ENCODE measurements at regions not wholly inside any gene's neighbourhood (a gene's known extent, or its start where the extent isn't known, plus 50 kb on each side); places are given as distances from the start of the nearest gene placed in this dataset.
A peak's percentile ranks its signal among the peaks of the same experiment; 100 is the strongest.

DNA sequence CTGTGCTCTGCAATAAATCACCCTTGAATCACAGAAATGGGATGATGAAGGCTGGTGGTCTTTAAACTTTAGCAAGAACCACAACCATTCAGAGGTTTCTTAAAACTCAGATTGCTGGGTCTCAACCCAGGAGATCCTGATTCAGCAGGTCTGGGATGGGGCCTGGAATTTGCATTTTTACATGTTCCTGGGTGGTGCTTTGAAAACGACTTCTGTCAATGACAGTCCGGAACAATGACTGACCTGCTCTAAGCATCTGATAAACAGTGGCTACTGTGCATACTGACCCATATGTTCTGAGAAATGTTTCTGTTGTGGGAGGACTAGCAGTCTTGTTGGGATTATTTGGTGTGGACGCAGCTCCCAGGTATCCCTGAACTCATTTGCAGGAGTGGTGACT lies 92.7 kb downstream of the GADD45G start:
- H3K27me3 Mint-ChIP-seq, result no peaks in the 10 kb centered on the region
- no peaks in the 10 kb centered on the region for H3K9me3 Mint-ChIP-seq
- H3K27ac Mint-ChIP-seq, result no peak overlapping the region
- H3K4me1 Mint-ChIP-seq, result peaks cover 29% of the 10 kb centered on the region
- DNase-seq (no peak), ATAC-seq (no peak)
- no peak overlapping the region for H3K4me3 Mint-ChIP-seq
- H3K36me3 Mint-ChIP-seq (ENCODE audit: low read depth), result no peaks in the 10 kb centered on the region

DNA sequence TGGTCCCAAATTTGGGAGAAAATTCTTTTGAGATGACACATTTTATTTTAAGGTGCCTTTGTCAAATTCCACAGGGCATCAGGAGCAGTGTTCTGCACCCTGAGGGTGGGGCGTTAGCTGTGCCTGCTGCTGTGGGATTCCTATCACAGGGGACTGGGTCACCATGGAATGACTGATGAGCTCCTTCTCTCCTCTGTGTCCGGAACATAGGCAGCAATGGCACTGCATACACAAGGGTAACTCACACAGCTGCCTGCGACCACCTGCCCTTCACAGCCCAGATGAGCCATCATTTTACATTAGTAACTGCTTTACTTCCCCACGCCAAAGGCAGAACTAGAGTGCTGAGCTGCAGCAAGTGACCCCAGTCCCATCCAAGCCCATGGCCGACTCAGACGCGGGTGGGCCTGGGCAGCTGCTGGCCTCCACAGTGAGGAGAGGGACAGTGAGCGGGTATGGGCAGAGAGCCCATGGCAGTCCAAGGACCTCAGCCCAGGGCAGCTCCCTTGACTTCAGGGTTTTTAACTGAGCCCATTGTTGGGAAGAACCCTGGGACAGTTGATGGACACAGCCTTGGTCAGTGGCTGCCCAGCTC lies 93.7 kb downstream of the GADD45G start:
- DNase-seq, result no peak
- no peak for ATAC-seq
- Mint-ChIP-seq H3K4me1 (peaks cover 35% of the 10 kb centered on the region), H3K27me3 (no peaks in the 10 kb centered on the region), H3K36me3 (ENCODE audit: low read depth) (no peaks in the 10 kb centered on the region), H3K4me3 (no peak overlapping the region), H3K27ac (no peak overlapping the region), H3K9me3 (no peaks in the 10 kb centered on the region)

DNA sequence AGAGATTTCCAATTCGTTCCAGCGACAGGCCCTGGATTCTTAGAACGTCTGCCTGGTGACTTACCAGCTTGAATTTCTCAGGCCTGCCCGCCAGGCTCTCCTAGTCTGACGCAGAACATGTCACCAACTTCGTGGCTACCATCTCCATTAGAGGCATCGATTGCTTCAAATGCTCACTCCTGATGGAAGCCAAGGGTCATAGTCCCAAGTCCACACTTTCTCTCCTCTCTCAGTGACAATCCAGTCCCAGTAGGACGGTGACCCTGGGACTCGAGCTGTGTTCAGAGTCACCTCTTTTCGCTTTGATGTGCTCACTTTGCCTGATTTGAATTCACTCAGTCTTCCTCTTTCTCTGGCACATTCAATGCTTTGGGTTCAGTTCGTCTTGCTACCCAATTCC lies 94.8 kb downstream of the GADD45G start:
- Mint-ChIP-seq H3K36me3 (ENCODE audit: low read depth) (no peaks in the 10 kb centered on the region), H3K4me3 (no peak overlapping the region), H3K4me1 (peaks cover 46% of the 10 kb centered on the region), H3K27ac (peak overlapping the region; percentile 82), H3K27me3 (no peaks in the 10 kb centered on the region), H3K9me3 (no peaks in the 10 kb centered on the region)
- no peak for ATAC-seq
- no peak for DNase-seq

DNA sequence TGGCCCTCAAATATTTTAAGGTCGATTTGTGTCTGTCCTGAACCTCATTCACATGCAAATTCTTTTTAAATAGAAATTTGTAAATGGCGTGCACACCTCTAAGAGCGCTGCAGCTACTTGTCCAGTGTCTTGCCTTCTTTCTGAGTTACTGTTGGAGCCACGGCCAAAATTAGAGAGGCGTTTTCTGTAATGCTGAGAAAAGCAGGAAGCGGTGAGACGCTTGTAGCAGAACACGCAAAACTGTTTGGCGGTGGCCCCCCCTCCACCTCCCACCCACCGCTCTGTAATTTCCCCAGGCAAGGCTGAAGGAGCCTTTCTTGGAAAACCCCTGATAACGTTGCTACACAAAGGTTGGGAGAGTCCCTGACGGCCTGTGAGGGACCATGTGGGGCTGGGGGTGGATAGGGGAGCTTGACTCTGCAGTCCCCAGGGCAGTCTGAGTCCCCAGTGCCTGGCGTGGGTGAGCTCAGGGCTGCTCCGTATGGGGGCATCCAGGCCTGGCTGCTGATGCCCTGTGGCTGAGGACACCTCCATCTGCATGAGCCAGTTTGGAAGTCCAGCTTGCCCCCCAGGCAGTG lies 96.5 kb downstream of the GADD45G start:
- peak overlapping the region; percentile 74 for H3K4me3 Mint-ChIP-seq
- H3K27me3 Mint-ChIP-seq, result no peaks in the 10 kb centered on the region
- peaks cover 57% of the 10 kb centered on the region for H3K4me1 Mint-ChIP-seq
- no peaks in the 10 kb centered on the region for H3K9me3 Mint-ChIP-seq
- H3K27ac Mint-ChIP-seq, result peak overlapping the region; percentile 92
- H3K36me3 Mint-ChIP-seq (ENCODE audit: low read depth), result no peaks in the 10 kb centered on the region
- ATAC-seq, result peak; percentile 99
- peak; percentile 81 for DNase-seq

DNA sequence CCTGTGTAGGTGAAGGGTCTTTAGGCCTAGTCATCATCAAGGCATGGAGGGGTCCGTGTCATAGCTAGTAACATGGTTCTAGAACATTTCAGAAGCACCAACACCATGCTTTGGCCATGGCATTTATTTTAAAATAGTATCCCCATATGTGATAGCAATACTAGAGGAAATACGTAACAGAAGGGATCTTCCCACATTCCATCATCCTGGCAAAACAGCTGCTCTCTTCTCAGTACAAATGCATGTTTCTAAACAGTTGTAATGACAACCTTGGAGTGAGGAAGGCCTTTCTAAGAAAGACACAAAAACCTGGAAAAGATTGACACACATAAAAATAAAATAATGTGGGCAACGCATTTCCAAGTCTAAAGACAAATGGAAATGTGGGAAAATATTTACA lies 97.6 kb downstream of the GADD45G start:
- Mint-ChIP-seq H3K4me1 (peaks cover 66% of the 10 kb centered on the region), H3K27ac (no peak overlapping the region), H3K4me3 (peak overlapping the region; percentile 74)

DNA sequence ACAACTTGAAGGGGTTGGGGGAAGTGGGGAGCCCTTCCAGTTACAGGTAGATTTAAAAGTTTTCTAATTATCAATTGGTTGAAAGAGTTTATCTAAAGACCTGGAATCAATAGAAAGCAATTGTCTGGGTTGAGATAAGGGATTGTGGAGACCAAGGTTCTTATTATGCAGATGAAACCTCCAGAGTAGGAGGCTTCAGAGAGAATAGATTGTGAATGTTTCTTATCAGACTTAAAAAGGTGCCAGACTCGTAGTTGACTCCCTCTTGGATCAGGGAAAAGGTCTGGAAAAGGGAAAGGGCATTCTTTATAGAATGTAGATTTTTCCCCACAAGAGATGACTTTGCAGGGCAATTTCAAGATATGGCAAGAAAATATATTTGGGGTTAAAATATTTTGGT lies 100.8 kb downstream of the GADD45G start:
- Mint-ChIP-seq H3K36me3 (ENCODE audit: low read depth) (no peaks in the 10 kb centered on the region), H3K27me3 (no peaks in the 10 kb centered on the region), H3K9me3 (no peaks in the 10 kb centered on the region), H3K27ac (no peak overlapping the region), H3K4me3 (no peak overlapping the region), H3K4me1 (peaks cover 61% of the 10 kb centered on the region)
- no peak for DNase-seq
- no peak for ATAC-seq

More for the DNA sequence above, 97.6 kb downstream of the GADD45G start:
- no peaks in the 10 kb centered on the region for H3K36me3 Mint-ChIP-seq (ENCODE audit: low read depth)
- no peaks in the 10 kb centered on the region for H3K27me3 Mint-ChIP-seq
- DNase-seq (no peak), ATAC-seq (no peak)
- no peaks in the 10 kb centered on the region for H3K9me3 Mint-ChIP-seq

DNA sequence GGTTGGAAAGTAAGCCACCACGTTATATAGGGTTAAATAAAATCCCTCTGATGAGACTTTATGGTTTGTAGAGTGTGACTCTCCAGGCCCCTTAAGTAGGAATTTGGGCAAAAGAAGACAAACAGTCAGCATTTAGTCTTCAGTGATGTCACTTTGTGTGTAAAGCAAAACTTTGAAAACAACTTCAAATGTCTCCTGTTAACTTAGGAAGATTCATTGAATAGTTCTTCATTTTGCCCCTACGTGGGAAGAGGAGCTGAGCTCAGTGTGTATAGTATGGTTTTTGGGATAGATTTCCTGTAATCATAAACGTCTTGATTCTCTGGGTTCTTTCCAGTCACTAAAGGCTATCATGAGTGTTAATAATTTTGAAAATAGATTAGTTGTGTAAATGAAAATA lies 101.3 kb downstream of the GADD45G start:
- Mint-ChIP-seq H3K4me1 (peaks cover 57% of the 10 kb centered on the region), H3K9me3 (no peaks in the 10 kb centered on the region), H3K36me3 (ENCODE audit: low read depth) (no peaks in the 10 kb centered on the region), H3K27ac (peak overlapping the region; percentile 56), H3K4me3 (no peak overlapping the region), H3K27me3 (no peaks in the 10 kb centered on the region)
- DNase-seq (no peak), ATAC-seq (no peak)

DNA sequence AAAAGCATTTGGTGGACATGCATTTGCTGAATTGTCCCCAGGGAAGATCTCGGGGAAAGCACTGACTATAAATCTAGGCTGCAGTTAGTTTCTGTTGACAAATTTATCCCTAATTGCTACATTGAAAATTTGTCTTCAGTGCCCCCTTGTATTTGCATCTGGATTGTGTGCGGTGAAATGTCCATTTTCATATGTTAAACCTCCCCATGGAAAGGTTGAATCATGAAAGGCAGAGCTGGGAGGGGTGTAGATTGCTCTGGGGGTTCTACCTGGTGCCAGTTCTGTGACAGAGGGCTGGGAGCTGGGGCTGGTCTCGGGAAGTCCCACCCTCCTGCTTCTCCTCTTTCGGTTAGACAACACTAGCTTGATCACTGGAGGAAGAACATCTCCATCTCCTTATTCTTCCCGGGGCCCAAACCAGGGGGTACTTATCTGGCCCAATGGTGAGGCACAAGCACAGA lies 101.9 kb downstream of the GADD45G start:
- ATAC-seq (peak; percentile 89), DNase-seq (peak; percentile 24)
- Mint-ChIP-seq H3K4me3 (no peak overlapping the region), H3K9me3 (no peaks in the 10 kb centered on the region), H3K27me3 (no peaks in the 10 kb centered on the region), H3K36me3 (ENCODE audit: low read depth) (no peaks in the 10 kb centered on the region), H3K4me1 (peaks cover 50% of the 10 kb centered on the region), H3K27ac (no peak overlapping the region)

DNA sequence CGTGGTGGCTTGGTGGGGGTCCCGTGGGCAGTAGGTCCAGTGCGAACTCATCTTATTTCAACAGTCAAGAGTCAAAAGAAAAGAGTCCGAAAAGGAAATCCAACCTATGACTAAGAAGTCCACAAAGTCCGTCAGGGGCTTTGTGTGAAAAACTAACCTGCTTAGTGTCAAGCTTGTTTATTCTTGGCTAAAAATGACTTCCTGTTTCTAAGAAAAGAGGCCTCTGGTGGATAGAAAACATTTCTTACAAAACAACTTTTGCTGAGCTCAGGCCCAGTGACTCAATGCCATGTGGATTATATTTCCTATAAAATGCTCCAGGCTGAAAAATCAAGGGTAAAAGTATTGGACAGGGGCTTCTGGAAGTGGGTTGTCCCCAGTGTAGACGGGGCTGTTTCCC lies 105.9 kb downstream of the GADD45G start:
- ATAC-seq (no peak), DNase-seq (no peak)
- H3K4me1 Mint-ChIP-seq, result peaks cover 39% of the 10 kb centered on the region
- H3K9me3 Mint-ChIP-seq, result no peaks in the 10 kb centered on the region
- no peak overlapping the region for H3K27ac Mint-ChIP-seq
- no peak overlapping the region for H3K4me3 Mint-ChIP-seq
- no peaks in the 10 kb centered on the region for H3K27me3 Mint-ChIP-seq
- H3K36me3 Mint-ChIP-seq (ENCODE audit: low read depth), result no peaks in the 10 kb centered on the region

DNA sequence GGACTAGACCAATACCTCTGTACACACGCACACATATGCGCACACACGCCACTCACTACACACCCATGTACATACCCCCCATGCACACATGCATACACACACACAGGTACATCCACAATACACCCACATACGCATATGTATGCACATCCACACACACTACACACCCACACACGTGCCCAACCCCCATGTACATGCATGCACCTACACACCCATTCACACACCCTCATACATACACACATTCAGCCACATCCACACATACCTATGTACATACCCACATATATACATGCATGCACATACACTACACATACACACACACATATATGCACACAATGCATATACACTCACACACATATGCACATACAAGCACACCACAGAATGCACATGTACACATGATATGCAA lies 107.1 kb downstream of the GADD45G start:
- H3K4me1 Mint-ChIP-seq, result peaks cover 36% of the 10 kb centered on the region
- H3K27me3 Mint-ChIP-seq, result no peaks in the 10 kb centered on the region
- DNase-seq (no peak), ATAC-seq (no peak)
- H3K4me3 Mint-ChIP-seq, result no peak overlapping the region
- no peaks in the 10 kb centered on the region for H3K9me3 Mint-ChIP-seq
- H3K36me3 Mint-ChIP-seq (ENCODE audit: low read depth), result no peaks in the 10 kb centered on the region
- no peak overlapping the region for H3K27ac Mint-ChIP-seq

DNA sequence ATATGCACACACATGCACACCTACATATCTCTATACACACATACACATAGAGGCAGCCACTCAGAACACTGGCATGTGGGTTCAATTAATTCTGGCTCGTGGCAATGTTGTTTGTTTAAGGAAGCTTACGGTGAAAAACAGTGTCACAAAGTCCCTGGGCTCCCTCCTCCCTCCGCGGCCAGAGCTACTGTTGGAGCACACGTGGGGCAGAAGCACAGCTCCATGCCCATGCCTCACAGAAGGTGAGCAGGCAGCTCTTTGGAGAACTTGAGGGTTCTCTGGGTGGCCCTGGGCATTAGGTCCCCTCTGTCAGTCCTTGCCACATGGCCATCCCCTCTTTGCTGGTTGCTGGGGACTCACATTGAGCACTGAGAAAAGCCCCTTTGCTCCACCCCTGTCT lies 107.5 kb downstream of the GADD45G start:
- Mint-ChIP-seq H3K4me3 (no peak overlapping the region), H3K9me3 (no peaks in the 10 kb centered on the region), H3K27me3 (no peaks in the 10 kb centered on the region), H3K36me3 (ENCODE audit: low read depth) (no peaks in the 10 kb centered on the region), H3K27ac (no peak overlapping the region), H3K4me1 (peaks cover 33% of the 10 kb centered on the region)
- no peak for DNase-seq
- no peak for ATAC-seq

DNA sequence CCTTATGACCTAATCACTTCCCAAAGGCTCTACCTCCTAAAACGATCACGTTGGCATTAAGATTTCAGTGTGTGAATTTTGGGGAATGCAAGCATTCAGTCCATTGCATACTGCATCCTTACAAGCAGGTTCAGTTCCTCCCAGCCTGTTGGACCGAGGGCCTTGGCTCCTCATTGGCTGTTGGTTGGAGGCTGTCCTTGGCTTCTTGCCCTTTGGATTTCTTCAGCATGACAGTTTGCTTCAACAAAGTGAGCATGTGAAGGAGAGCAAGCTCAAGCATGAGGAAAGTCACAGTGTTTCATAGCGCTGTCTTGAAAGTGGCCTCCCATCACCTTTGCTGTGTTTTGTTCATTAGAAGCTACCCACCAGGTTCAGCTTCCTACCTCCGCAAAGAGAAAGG lies 109.5 kb downstream of the GADD45G start:
- Mint-ChIP-seq H3K36me3 (ENCODE audit: low read depth) (no peaks in the 10 kb centered on the region), H3K27ac (no peak overlapping the region), H3K4me3 (no peak overlapping the region), H3K27me3 (no peaks in the 10 kb centered on the region), H3K4me1 (peaks cover 30% of the 10 kb centered on the region), H3K9me3 (no peaks in the 10 kb centered on the region)
- ATAC-seq (no peak), DNase-seq (no peak)

DNA sequence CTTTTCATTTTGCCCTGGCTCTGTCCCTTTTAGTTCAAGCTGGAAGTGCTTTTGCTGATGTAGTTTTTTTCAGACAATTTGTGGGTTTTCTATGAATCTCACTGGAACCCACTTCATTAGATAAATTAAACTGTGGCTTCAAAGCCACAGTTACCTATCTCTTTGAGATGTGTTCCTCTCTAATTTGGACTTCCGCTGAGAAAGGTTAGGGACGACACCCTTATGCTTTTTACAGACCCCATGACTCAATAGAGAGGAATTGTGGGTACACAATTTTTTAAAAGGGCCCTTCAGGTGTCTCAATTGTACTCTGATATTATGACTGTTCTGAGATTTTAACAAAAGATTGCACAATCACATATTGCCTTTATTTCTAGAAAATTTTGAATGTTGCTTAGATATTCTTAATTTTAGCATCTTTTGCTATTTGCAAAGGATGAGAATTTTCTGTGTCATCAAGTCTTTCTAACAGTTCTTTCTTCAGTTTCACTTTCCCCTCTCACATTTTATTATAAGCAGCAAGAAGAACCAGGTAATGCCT lies 110.6 kb downstream of the GADD45G start:
- no peaks in the 10 kb centered on the region for H3K9me3 Mint-ChIP-seq
- H3K27ac Mint-ChIP-seq, result no peak overlapping the region
- no peaks in the 10 kb centered on the region for H3K36me3 Mint-ChIP-seq (ENCODE audit: low read depth)
- no peak overlapping the region for H3K4me3 Mint-ChIP-seq
- DNase-seq, result no peak
- peak; percentile 52 for ATAC-seq
- H3K4me1 Mint-ChIP-seq, result peaks cover 29% of the 10 kb centered on the region
- no peaks in the 10 kb centered on the region for H3K27me3 Mint-ChIP-seq

DNA sequence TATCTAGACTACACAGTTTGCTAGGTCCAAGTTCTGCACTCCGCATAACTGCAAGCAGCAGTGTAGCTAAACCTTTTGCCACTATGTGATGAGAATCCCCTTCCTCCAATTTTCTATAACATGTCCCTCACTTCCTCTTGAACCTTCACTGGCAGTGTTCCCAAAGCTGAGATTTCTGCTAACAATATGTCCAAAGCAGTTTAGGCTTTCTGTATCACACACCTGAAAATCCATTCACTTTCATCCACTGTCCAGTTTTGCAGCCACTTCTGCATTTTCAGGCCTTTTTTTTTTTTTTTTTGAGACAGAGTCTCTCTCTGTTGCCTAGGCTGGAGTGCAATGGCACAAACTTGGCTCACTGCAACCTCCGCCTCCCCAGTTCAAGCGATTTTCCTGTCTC lies 111.1 kb downstream of the GADD45G start:
- Mint-ChIP-seq H3K9me3 (no peaks in the 10 kb centered on the region), H3K4me1 (peaks cover 28% of the 10 kb centered on the region), H3K27me3 (no peaks in the 10 kb centered on the region), H3K36me3 (ENCODE audit: low read depth) (no peaks in the 10 kb centered on the region), H3K4me3 (no peak overlapping the region), H3K27ac (no peak overlapping the region)
- no peak for DNase-seq
- no peak for ATAC-seq

DNA sequence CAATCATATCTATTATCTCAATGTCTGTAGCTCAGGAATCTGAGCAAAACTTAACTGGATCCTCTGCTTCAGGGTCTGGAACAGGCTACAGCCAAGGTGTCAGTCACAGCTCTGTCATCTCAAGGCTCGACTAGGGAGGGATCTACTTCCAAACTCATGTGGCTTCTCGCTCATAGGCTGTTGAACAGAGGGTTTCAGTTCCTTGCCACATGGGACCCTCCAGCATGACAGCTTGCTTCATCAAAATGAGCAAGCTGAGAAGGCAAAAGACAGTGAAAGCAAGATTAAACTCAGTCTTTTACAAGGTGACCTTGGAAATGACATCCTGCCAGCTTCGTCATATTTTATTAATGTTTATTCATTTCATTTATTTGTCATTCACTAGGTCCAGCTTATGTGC lies 111.7 kb downstream of the GADD45G start:
- H3K27me3 Mint-ChIP-seq, result no peaks in the 10 kb centered on the region
- H3K27ac Mint-ChIP-seq, result no peak overlapping the region
- ATAC-seq, result no peak
- no peak overlapping the region for H3K4me3 Mint-ChIP-seq
- no peaks in the 10 kb centered on the region for H3K9me3 Mint-ChIP-seq
- no peak for DNase-seq
- peaks cover 28% of the 10 kb centered on the region for H3K4me1 Mint-ChIP-seq
- no peaks in the 10 kb centered on the region for H3K36me3 Mint-ChIP-seq (ENCODE audit: low read depth)

Data from activated naive CD8-positive, alpha-beta T cell treated with anti-CD3 and anti-CD28 coated beads, Interleukin-2, amount 50 U/mL, for 24 hours (primary cell).